Prostate gland (tissue), 2 donors: ENCODE measurements at regions not wholly inside any gene's neighbourhood (a gene's known extent, or its start where the extent isn't known, plus 50 kb on each side); places are given as distances from the start of the nearest gene placed in this dataset.

Source experiments
- POLR2A ChIP-seq: fragments of 450-650 bp; IDR thresholded peaks from one replicate; pipeline ENCODE4 v1.6.1; 2016; ENCODE audit warnings: antibody characterized with exemption, mild to moderate bottlenecking
- TF ChIP-seq, protein P1 (sequence below), 4 experiments: fragments of 200-600 bp in 2 of 4; fragments of 450-650 bp in 2 of 4; sonication (generic) in 2 of 4; IDR thresholded peaks; 1 replicate in 3 of 4; 2 replicates in 1 of 4; pipeline ENCODE4 v1.5.1; 2016 to 2019; ENCODE audit warnings: antibody characterized with exemption in 4 of 4, mild to moderate bottlenecking in 2 of 4, moderate library complexity in 2 of 4

DNA sequence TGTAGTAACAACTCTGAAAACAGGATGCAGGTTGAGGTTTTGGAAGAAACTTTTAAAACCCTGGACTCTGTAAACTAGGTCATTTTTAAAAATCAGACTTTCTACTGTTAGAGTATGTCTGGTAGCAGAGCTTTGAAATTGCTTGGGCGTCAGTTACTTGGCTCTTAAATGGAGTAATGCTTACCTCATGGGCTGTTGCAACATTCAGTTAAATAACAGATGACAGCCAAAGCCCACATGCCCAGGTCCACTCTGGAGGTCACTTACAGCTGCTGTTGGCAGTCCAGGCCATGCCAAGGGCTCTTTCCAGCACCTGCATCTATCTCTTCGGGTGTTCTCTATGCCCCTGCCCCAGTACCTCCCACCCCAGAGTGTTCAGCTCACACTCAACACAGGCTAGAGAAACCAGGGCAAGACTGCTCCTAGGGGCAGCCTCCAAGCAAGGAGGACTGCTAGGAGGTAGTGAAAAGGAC, 96.4 kb downstream of the BANF2 start:
- TF ChIP-seq POLR2A, result no peak
- TF ChIP-seq, protein P1, sequence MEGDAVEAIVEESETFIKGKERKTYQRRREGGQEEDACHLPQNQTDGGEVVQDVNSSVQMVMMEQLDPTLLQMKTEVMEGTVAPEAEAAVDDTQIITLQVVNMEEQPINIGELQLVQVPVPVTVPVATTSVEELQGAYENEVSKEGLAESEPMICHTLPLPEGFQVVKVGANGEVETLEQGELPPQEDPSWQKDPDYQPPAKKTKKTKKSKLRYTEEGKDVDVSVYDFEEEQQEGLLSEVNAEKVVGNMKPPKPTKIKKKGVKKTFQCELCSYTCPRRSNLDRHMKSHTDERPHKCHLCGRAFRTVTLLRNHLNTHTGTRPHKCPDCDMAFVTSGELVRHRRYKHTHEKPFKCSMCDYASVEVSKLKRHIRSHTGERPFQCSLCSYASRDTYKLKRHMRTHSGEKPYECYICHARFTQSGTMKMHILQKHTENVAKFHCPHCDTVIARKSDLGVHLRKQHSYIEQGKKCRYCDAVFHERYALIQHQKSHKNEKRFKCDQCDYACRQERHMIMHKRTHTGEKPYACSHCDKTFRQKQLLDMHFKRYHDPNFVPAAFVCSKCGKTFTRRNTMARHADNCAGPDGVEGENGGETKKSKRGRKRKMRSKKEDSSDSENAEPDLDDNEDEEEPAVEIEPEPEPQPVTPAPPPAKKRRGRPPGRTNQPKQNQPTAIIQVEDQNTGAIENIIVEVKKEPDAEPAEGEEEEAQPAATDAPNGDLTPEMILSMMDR (IDR thresholded peaks at IDR 0.05), result no peak
